Colon (tissue), 2 donors: ENCODE measurements at regions not wholly inside any gene's neighbourhood (a gene's known extent, or its start where the extent isn't known, plus 50 kb on each side); places are given as distances from the start of the nearest gene placed in this dataset.

Experiments
- FAIRE-seq: peaks from 2 replicates; lab custom pipeline; 2012; peaks lifted over from hg19 to GRCh38; lab: Jason Lieb, UNC
- donor health status: control.
- donor health status: control.

GRCh38 chr18:67380867-67381266 is 135.7 kb downstream of the DSEL start:
- no peak for FAIRE-seq

GRCh38 chr18:67379981-67380380 is 136.5 kb downstream of the DSEL start:
- no peak for FAIRE-seq

GRCh38 chr18:67376372-67376771 is 140.1 kb downstream of the DSEL start:
- FAIRE-seq, result no peak

- FAIRE-seq, result no peak
Measured at GRCh38 chr18:67373636-67374035, 142.9 kb downstream of the DSEL start.

GRCh38 chr18:67367540-67367939 is 149.0 kb downstream of the DSEL start:
- no peak for FAIRE-seq

GRCh38 chr18:67363694-67364093 is 152.8 kb downstream of the DSEL start:
- FAIRE-seq, result no peak

GRCh38 chr18:67362906-67363305 is 153.6 kb downstream of the DSEL start:
- no peak for FAIRE-seq

- no peak for FAIRE-seq
Measured at GRCh38 chr18:67359873-67360838, 156.4 kb downstream of the DSEL start.

- no peak for FAIRE-seq
Measured at GRCh38 chr18:67358947-67359346, 157.6 kb downstream of the DSEL start.

GRCh38 chr18:67354692-67355091 is 161.8 kb downstream of the DSEL start:
- FAIRE-seq, result no peak

- FAIRE-seq, result no peak
Measured at GRCh38 chr18:67354091-67354490, 162.4 kb downstream of the DSEL start.

- FAIRE-seq, result no peak
Measured at GRCh38 chr18:67347438-67347837, 169.1 kb downstream of the DSEL start.

GRCh38 chr18:67342159-67342558 is 174.4 kb downstream of the DSEL start:
- no peak for FAIRE-seq

GRCh38 chr18:67337696-67338095 is 178.8 kb downstream of the DSEL start:
- FAIRE-seq, result no peak

GRCh38 chr18:67331857-67332256 is 184.7 kb downstream of the DSEL start:
- FAIRE-seq, result no peak

GRCh38 chr18:67319109-67319508 is 197.4 kb downstream of the DSEL start:
- FAIRE-seq, result no peak

- no peak for FAIRE-seq
Measured at GRCh38 chr18:67318651-67319050, 197.9 kb downstream of the DSEL start.

- no peak for FAIRE-seq
Measured at GRCh38 chr18:67310826-67311225, 205.7 kb downstream of the DSEL start.

- no peak for FAIRE-seq
Measured at GRCh38 chr18:67308819-67309218, 207.7 kb downstream of the DSEL start.

GRCh38 chr18:67305466-67305865 is 211.1 kb downstream of the DSEL start:
- no peak for FAIRE-seq

GRCh38 chr18:67302043-67302442 is 214.5 kb downstream of the DSEL start:
- no peak for FAIRE-seq

GRCh38 chr18:67301592-67301991 is 214.9 kb downstream of the DSEL start:
- FAIRE-seq, result no peak

GRCh38 chr18:67300498-67300897 is 216.0 kb downstream of the DSEL start:
- no peak for FAIRE-seq

- no peak for FAIRE-seq
Measured at GRCh38 chr18:67292814-67293213, 223.7 kb downstream of the DSEL start.
